NAMALWA (cell line): ENCODE measurements at regions not wholly inside any gene's neighbourhood (a gene's known extent, or its start where the extent isn't known, plus 50 kb on each side); places are given as distances from the start of the nearest gene placed in this dataset.

Experiments
- DNase-seq: peaks from one replicate; pipeline ENCODE4 v3.0.0-alpha.2; 2015; ENCODE audit warnings: low spot score

GRCh38 chr1:60173729-60174505 lies 100.3 kb upstream of the C1orf87 start:
- DNase-seq = no peak

DNA sequence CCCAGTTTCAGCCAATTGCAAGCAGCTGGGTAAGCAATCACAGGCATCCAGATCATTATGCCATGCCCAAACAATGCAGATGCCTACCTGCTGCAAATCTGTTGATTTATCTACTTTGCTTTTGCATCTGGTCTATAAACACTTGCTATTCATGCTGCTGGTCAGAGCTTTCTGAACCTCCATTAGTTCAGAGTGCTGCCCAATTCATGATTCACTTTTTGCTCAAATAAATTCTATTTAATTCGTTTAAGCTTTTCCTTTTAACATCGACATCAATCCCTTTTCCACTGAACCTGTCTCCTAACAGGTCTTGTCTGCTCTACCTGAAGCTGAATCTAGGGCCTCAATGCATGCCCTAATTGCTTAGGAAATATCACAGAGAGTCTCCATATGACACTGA lies 99.4 kb upstream of the C1orf87 start:
- no peak for DNase-seq

DNA sequence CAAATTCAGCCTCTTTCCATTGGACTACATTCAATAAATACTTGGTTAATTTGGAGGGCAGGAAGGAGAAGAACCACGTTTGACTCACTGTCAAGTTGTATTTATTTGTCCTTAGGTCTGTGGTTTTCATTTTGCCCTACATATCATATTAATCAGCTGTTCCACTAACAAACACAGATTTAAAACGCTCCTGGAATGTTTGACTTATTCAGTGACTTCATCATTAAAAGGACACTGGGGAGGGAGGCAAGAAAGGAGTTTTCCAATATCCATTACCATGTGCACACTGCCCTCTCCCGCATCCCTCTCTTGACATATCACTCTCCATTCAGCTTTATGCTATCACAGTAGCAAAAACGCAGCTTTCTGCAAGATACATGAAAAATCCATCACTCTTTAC lies 98.2 kb upstream of the C1orf87 start:
- no peak for DNase-seq

GRCh38 chr1:60170709-60171108 lies 97.1 kb upstream of the C1orf87 start:
- no peak for DNase-seq

GRCh38 chr1:60169206-60169605 lies 95.6 kb upstream of the C1orf87 start:
- DNase-seq = no peak

DNA sequence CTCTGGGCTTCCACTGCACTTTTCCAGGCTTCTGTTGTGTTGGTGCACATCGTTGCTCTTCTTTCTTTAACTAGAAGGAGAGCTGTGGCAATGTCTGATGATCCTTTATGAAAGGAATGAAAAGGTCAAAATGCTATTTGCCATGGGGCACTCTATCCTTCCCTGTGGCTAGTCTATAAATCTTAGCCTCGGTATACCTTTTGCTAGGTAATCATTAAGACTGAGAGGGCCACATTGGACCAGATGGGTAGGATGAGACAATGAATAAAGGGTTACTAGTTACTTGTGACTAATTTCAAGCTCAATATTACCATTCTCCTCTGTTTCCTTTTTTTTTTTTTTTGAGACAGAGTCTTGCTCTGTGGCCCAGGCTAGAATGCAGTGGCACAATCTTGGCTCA lies 89.4 kb upstream of the C1orf87 start:
- DNase-seq = no peak

DNA sequence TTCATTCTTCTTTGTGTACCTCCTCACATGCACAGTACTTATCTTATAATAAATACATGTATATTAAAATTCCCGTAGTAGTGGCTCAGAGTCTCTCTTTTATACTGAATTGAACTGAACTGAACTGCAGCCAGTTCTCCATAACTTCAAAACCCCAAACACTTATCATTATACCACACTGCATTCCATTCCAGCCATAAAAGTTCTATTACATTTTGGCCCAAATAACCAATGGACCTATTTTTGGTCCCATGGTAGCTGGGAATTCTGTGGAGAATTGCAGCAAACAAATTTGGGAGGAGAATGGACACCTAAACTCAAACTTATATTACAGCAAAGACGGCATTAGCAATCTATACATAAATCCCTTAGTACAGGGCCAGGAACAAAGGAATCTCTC lies 86.6 kb upstream of the C1orf87 start:
- no peak for DNase-seq

DNA sequence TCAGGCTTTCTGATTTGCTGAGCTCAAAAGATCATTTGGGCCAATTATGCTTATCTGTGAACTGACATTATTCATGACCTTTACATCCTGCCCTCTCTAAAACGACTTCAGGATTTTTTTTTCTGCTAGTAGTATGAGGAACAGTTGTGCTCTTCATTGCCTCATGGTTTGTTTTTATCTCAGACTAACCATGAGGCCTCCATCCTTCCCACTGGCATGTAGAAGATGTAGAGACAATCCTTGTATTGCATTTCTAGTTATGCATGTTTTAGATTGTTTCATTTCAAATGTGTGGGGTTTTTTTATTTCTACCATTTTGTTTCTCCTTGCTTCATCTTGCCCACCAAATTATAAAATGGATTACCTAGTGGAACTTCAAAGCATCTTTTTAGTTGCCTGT lies 82.8 kb upstream of the C1orf87 start:
- DNase-seq = no peak

DNA sequence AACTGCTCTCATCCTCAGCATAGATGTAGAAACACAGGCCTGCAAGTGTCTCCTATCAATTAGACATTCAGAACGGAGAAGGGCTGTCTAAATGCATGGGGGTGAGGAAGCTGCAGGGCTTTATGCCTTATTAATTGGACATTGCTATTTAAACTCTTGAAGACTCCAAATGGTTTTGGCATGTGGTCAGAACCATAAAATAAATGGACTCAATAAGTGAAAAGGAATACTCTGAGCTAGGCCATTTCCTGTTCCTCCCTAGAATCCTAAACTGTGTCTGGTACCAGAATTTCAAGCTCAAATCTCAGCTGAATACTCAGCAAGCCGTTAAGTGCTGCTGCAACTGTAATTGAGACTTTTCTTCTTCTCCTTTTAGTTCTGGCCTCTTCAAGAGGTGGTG lies 80.4 kb upstream of the C1orf87 start:
- no peak for DNase-seq

DNA sequence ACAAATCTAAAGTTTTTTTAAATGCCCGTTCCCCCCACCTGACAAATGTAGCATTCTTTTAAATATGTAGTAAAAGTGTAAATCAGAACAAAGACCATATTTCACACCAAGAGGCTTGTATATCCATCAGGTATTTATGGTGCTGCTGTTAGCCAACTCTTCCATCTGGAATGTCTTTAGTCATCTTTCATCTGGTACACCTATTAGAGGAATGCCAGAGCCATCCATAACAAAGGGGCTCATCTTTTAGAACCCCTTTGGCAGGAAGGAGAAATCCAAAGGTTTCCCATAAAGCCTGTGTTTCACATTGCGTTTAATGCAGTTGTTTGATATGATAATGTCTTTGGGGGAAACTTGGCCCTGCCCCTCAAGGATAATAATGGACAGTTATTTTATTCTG lies 79.3 kb upstream of the C1orf87 start:
- DNase-seq = no peak

DNA sequence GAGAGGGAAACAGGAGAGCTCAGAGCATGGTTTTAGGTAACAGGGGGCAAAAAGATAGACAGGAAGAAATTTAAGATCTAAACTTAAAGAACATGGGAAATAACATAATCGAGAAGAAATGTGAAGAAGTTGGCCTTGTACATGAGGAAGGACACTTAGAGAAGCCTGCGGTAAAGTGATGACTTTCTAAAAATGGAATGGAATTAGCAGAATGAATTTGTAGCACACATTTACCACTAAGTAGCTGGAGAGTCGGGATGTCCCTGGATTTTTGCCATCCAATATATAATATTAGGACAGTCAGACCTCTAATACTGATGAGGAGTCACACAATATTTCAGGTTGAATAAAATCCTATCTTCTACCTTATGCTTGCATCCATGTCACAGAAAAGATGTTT lies 77.7 kb upstream of the C1orf87 start:
- no peak for DNase-seq

GRCh38 chr1:60149251-60149650 lies 75.7 kb upstream of the C1orf87 start:
- DNase-seq = no peak

GRCh38 chr1:60146884-60147283 lies 73.3 kb upstream of the C1orf87 start:
- no peak for DNase-seq

- DNase-seq = no peak
Observed at GRCh38 chr1:60145771-60146170, 72.2 kb upstream of the C1orf87 start.

- DNase-seq = no peak
Observed at GRCh38 chr1:60141743-60142142, 68.2 kb upstream of the C1orf87 start.

GRCh38 chr1:60141276-60141675 lies 67.7 kb upstream of the C1orf87 start:
- no peak for DNase-seq

- DNase-seq = no peak
Observed at GRCh38 chr1:60137406-60137805, 63.8 kb upstream of the C1orf87 start.

DNA sequence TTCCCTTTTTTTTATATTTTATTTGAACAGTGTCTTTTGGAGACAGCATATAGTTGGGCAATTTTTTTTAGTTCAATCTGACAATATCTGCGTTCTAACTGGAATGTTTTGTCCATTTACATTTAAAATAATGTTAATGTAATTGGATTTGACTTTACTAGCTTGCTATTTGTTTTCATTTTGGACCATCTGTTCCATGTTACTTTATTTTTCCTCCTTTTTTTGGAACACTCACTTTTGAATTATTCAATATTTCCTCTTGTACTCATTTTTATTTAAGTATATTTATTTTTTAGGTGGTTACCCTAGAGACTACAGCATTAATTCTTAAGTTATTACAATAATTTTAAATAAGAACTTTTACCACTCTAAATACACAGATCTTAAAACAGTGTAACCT lies 62.8 kb upstream of the C1orf87 start:
- DNase-seq = no peak

- no peak for DNase-seq
Observed at GRCh38 chr1:60134716-60135115, 61.1 kb upstream of the C1orf87 start.

GRCh38 chr1:60133848-60134247 lies 60.3 kb upstream of the C1orf87 start:
- DNase-seq = no peak

DNA sequence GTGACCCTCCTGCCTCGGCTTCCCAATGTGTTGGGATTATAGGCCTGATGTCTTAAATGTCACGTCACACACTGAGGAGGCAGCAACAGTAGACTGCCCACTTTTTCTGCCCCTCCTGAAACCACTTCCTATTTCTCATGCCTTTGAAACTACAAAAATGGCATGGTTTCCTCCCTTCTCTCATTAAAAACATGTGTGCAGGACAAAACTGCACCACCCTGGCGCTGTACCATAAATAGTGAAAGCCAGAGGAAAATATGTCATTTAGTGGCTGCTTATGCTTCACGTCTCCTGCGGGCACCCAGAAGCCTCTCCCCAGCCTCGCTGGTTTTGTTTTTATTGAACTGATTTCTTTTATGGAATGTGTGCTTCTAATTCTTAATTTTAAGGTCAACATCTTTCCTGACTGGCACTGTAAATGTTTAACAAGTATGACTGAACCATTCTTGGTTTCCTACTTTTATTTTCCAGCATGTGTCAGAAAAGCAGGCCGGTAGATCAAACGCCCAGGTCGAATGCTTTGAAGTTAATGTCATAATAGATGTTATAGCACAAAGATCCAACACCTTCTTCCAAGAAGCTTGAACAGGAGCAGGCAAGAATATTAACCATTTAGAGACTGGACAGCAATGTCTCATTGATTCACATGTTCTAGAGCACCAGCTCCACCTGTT lies 59.6 kb upstream of the C1orf87 start:
- DNase-seq = no peak

DNA sequence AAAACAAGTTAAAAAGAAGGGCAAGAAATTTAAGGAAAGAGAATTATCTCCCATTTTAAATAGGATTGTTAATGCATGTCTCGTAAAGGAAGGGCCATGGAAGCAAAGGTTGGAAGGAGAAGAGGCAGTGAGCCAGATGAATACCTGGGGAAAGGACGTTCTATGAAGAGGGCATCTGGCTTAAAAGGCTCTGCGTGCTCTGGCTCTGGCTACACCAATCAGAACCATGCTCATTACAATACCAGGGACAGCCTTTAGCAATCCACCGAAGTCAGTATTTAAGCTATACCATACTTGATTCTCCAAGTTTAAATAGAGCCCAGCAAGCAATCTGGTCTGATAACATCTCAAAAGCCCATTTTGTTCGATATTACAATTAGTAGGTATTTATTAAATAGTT lies 58.5 kb upstream of the C1orf87 start:
- DNase-seq = no peak

DNA sequence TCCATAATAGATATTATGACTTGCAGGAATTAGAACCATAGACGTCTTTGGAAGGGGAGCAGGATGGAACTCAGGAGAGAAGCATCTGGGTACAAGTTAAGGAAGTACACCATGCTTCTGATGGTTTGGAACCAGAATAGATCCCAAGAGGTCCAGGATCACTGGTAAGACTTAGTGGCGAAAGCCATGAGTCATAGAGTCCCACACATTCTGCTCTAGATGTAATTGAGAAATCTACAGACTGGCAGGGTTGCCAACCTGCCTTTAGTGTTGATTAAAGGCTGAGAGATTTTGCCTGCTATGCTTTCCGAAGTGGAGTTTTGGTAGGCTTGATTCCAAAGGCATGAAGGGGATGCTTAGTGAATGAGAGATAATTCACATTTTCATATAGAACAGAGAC lies 57.1 kb upstream of the C1orf87 start:
- no peak for DNase-seq

- no peak for DNase-seq
Observed at GRCh38 chr1:60129911-60130310, 56.3 kb upstream of the C1orf87 start.
